ENCODE measurements at regions not wholly inside any gene's neighbourhood (a gene's known extent, or its start where the extent isn't known, plus 50 kb on each side); places are given as distances from the start of the nearest gene placed in this dataset.

DNA sequence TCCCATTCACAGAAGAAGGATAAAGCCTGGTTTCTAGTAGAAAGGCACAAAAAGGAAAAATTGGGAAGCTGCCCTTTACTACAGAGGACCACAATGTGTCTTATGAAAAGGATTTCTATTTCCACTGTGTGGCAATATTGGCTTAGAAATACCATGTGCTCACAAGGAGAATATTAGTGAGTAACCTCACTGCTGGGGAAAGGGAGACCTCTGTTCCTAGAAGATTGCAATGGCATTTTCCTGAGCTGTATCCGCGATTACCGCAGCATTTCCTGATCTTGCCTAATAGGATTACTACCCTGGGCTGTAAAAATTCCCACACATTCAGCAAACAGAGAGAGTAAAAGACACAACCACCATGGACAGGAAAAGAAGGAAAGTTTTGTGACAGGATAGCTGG lies 308.8 kb upstream of the TECRL start:
- TF ChIP-seq, protein P1, sequence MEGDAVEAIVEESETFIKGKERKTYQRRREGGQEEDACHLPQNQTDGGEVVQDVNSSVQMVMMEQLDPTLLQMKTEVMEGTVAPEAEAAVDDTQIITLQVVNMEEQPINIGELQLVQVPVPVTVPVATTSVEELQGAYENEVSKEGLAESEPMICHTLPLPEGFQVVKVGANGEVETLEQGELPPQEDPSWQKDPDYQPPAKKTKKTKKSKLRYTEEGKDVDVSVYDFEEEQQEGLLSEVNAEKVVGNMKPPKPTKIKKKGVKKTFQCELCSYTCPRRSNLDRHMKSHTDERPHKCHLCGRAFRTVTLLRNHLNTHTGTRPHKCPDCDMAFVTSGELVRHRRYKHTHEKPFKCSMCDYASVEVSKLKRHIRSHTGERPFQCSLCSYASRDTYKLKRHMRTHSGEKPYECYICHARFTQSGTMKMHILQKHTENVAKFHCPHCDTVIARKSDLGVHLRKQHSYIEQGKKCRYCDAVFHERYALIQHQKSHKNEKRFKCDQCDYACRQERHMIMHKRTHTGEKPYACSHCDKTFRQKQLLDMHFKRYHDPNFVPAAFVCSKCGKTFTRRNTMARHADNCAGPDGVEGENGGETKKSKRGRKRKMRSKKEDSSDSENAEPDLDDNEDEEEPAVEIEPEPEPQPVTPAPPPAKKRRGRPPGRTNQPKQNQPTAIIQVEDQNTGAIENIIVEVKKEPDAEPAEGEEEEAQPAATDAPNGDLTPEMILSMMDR (IDR thresholded peaks at IDR 0.05): no peak
- TF ChIP-seq EZH2 (IDR thresholded peaks at IDR 0.05; ENCODE audit: borderline replicate concordance, insufficient read depth, low read depth, low read length, poor library complexity, severe bottlenecking): no peak

All from B cell (primary cell).